Muscle layer of colon (tissue), 2 donors: ENCODE measurements at regions not wholly inside any gene's neighbourhood (a gene's known extent, or its start where the extent isn't known, plus 50 kb on each side); places are given as distances from the start of the nearest gene placed in this dataset.

Source experiments
- H3K27ac ChIP-seq: one replicate; pipeline ENCODE4 v1.7.0; 2013; ENCODE audit warnings: low read depth, mild to moderate bottlenecking, low read length, moderate library complexity
- H3K27me3 ChIP-seq, 2 donors: one replicate each; pipeline ENCODE4 v1.7.0; 2013; ENCODE audit warnings: low read length in 2 of 2, mild to moderate bottlenecking in 2 of 2; ENCODE audit not compliant: insufficient read depth in 2 of 2, control insufficient read depth in 1 of 2
- H3K36me3 ChIP-seq: one replicate; pipeline ENCODE4 v1.7.0; 2013; ENCODE audit warnings: mild to moderate bottlenecking, low read length; ENCODE audit not compliant: insufficient read depth
- H3K4me1 ChIP-seq: one replicate; pipeline ENCODE4 v1.7.0; 2013; ENCODE audit warnings: mild to moderate bottlenecking, low read length; ENCODE audit not compliant: insufficient read depth
- H3K4me3 ChIP-seq, 2 donors: one replicate each; pipeline ENCODE4 v1.7.0; 2013; ENCODE audit warnings: low read length in 2 of 2, low read depth in 1 of 2, mild to moderate bottlenecking in 1 of 2, moderate library complexity in 1 of 2
- H3K9ac ChIP-seq: one replicate; pipeline ENCODE4 v1.7.0; 2013; ENCODE audit warnings: low read length
- H3K9me3 ChIP-seq: one replicate; pipeline ENCODE4 v1.7.0; 2013; ENCODE audit warnings: mild to moderate bottlenecking, low read length
- donor health status: abdominal sarcoma.
- donor health status: Adenocarcinoma of cecum.

GRCh38 chr18:72181241-72181764, 362.8 kb downstream of the CBLN2 start:
- Histone ChIP-seq H3K27ac (no peak overlapping the region), H3K4me3 (no peak overlapping the region), H3K9ac (no peak overlapping the region), H3K4me1 (no peaks in the 10 kb centered on the region), H3K9me3 (no peaks in the 10 kb centered on the region), H3K36me3 (no peaks in the 10 kb centered on the region), H3K27me3 (no peaks in the 10 kb centered on the region)

GRCh38 chr18:72180689-72181088, 363.5 kb downstream of the CBLN2 start:
- H3K27ac ChIP-seq, result no peak overlapping the region
- H3K9ac ChIP-seq, result no peak overlapping the region
- H3K36me3 ChIP-seq, result no peaks in the 10 kb centered on the region
- H3K27me3 ChIP-seq, result no peaks in the 10 kb centered on the region
- no peaks in the 10 kb centered on the region for H3K9me3 ChIP-seq
- H3K4me1 ChIP-seq, result no peaks in the 10 kb centered on the region
- H3K4me3 ChIP-seq, result no peak overlapping the region

- Histone ChIP-seq H3K9ac (no peak overlapping the region), H3K4me3 (no peak overlapping the region), H3K27ac (no peak overlapping the region), H3K27me3 (no peaks in the 10 kb centered on the region), H3K4me1 (no peaks in the 10 kb centered on the region), H3K36me3 (no peaks in the 10 kb centered on the region), H3K9me3 (no peaks in the 10 kb centered on the region)
These were observed 369.0 kb downstream of the CBLN2 start for GRCh38 chr18:72174972-72175649.

- no peak overlapping the region for H3K27ac ChIP-seq
- no peaks in the 10 kb centered on the region for H3K9me3 ChIP-seq
- H3K4me1 ChIP-seq, result no peaks in the 10 kb centered on the region
- no peaks in the 10 kb centered on the region for H3K36me3 ChIP-seq
- H3K4me3 ChIP-seq, result no peak overlapping the region
- no peak overlapping the region for H3K9ac ChIP-seq
- no peaks in the 10 kb centered on the region for H3K27me3 ChIP-seq
These were observed 372.5 kb downstream of the CBLN2 start for GRCh38 chr18:72171596-72171995.

GRCh38 chr18:72161691-72162090, 382.5 kb downstream of the CBLN2 start:
- Histone ChIP-seq H3K36me3 (no peaks in the 10 kb centered on the region), H3K4me1 (no peaks in the 10 kb centered on the region), H3K9me3 (no peaks in the 10 kb centered on the region), H3K4me3 (no peak overlapping the region), H3K27me3 (no peaks in the 10 kb centered on the region), H3K9ac (no peak overlapping the region), H3K27ac (no peak overlapping the region)

- Histone ChIP-seq H3K27ac (no peak overlapping the region), H3K9ac (no peak overlapping the region), H3K4me1 (no peaks in the 10 kb centered on the region), H3K9me3 (no peaks in the 10 kb centered on the region), H3K27me3 (no peaks in the 10 kb centered on the region), H3K4me3 (no peak overlapping the region), H3K36me3 (no peaks in the 10 kb centered on the region)
These were observed 383.4 kb downstream of the CBLN2 start for GRCh38 chr18:72160510-72161445.

GRCh38 chr18:72155327-72155726, 388.8 kb downstream of the CBLN2 start:
- Histone ChIP-seq H3K27ac (no peak overlapping the region), H3K36me3 (no peaks in the 10 kb centered on the region), H3K4me3 (no peak overlapping the region), H3K9me3 (no peaks in the 10 kb centered on the region), H3K9ac (no peak overlapping the region), H3K4me1 (peaks cover 7% of the 10 kb centered on the region), H3K27me3 (no peaks in the 10 kb centered on the region)

GRCh38 chr18:72154926-72155325, 389.2 kb downstream of the CBLN2 start:
- Histone ChIP-seq H3K9ac (no peak overlapping the region), H3K4me1 (peaks cover 7% of the 10 kb centered on the region), H3K36me3 (no peaks in the 10 kb centered on the region), H3K27me3 (no peaks in the 10 kb centered on the region), H3K9me3 (no peaks in the 10 kb centered on the region), H3K4me3 (no peak overlapping the region), H3K27ac (no peak overlapping the region)

GRCh38 chr18:72152935-72153334, 391.2 kb downstream of the CBLN2 start:
- no peak overlapping the region for H3K4me3 ChIP-seq
- no peaks in the 10 kb centered on the region for H3K27me3 ChIP-seq
- peaks cover 7% of the 10 kb centered on the region for H3K4me1 ChIP-seq
- H3K9me3 ChIP-seq, result no peaks in the 10 kb centered on the region
- no peak overlapping the region for H3K9ac ChIP-seq
- no peaks in the 10 kb centered on the region for H3K36me3 ChIP-seq
- H3K27ac ChIP-seq, result no peak overlapping the region

GRCh38 chr18:72147830-72148229, 396.3 kb downstream of the CBLN2 start:
- Histone ChIP-seq H3K4me1 (no peaks in the 10 kb centered on the region), H3K4me3 (no peak overlapping the region), H3K27me3 (no peaks in the 10 kb centered on the region), H3K27ac (no peak overlapping the region), H3K36me3 (no peaks in the 10 kb centered on the region), H3K9me3 (no peaks in the 10 kb centered on the region), H3K9ac (no peak overlapping the region)

GRCh38 chr18:72140007-72140406, 404.1 kb downstream of the CBLN2 start:
- Histone ChIP-seq H3K9ac (no peak overlapping the region), H3K27ac (no peak overlapping the region)

More at GRCh38 chr18:72140007-72140406, 404.1 kb downstream of the CBLN2 start:
- Histone ChIP-seq H3K36me3 (no peaks in the 10 kb centered on the region), H3K4me1 (no peaks in the 10 kb centered on the region), H3K27me3 (no peaks in the 10 kb centered on the region), H3K9me3 (no peaks in the 10 kb centered on the region), H3K4me3 (no peak overlapping the region)
